GM18909 (cell line): ENCODE measurements at regions not wholly inside any gene's neighbourhood (a gene's known extent, or its start where the extent isn't known, plus 50 kb on each side); places are given as distances from the start of the nearest gene placed in this dataset.
"Not testable (repeated sequence)": the region's sequence is repeated elsewhere in the genome, so short reads cannot be mapped to it uniquely, and the experiment has no call there.

Source experiments
- ATAC-seq: cut with Tn5 transposase; IDR thresholded peaks from one replicate; pipeline ENCODE4 v1.9.1; 2021; ENCODE audit warnings: mild to moderate bottlenecking; ENCODE audit not compliant: unreplicated experiment, poor library complexity

GRCh38 chr4:159542296-159542695 lies 439.4 kb downstream of the RAPGEF2 start:
- no peak for ATAC-seq

- no peak for ATAC-seq
Observed at GRCh38 chr4:159543831-159544230, 441.0 kb downstream of the RAPGEF2 start.

GRCh38 chr4:159545556-159545955 lies 442.7 kb downstream of the RAPGEF2 start:
- no peak for ATAC-seq

GRCh38 chr4:159547645-159548308 lies 444.9 kb downstream of the RAPGEF2 start:
- ATAC-seq, result no peak

- no peak for ATAC-seq
Observed at GRCh38 chr4:159549098-159549518, 446.2 kb downstream of the RAPGEF2 start.

- ATAC-seq, result no peak
Observed at GRCh38 chr4:159551281-159551680, 448.4 kb downstream of the RAPGEF2 start.

GRCh38 chr4:159552979-159553768 lies 450.3 kb downstream of the RAPGEF2 start:
- no peak for ATAC-seq

GRCh38 chr4:159555873-159556272 lies 453.0 kb downstream of the RAPGEF2 start:
- no peak for ATAC-seq

GRCh38 chr4:159562366-159562765 lies 459.5 kb downstream of the RAPGEF2 start:
- ATAC-seq, result no peak

GRCh38 chr4:159563257-159563656 lies 460.4 kb downstream of the RAPGEF2 start:
- no peak for ATAC-seq

GRCh38 chr4:159564615-159565014 lies 461.7 kb downstream of the RAPGEF2 start:
- no peak for ATAC-seq

GRCh38 chr4:159566786-159567185 lies 463.9 kb downstream of the RAPGEF2 start:
- ATAC-seq, result no peak

- ATAC-seq, result no peak
Observed at GRCh38 chr4:159577241-159577640, 474.4 kb downstream of the RAPGEF2 start.

GRCh38 chr4:159582685-159583084 lies 479.8 kb downstream of the RAPGEF2 start:
- ATAC-seq, result no peak

GRCh38 chr4:159592898-159593556 lies 490.1 kb downstream of the RAPGEF2 start:
- no peak for ATAC-seq

- ATAC-seq, result no peak
Observed at GRCh38 chr4:159593681-159594080, 490.8 kb downstream of the RAPGEF2 start.

GRCh38 chr4:159594576-159594975 lies 491.7 kb downstream of the RAPGEF2 start:
- ATAC-seq, result no peak

GRCh38 chr4:159595101-159595500 lies 492.2 kb downstream of the RAPGEF2 start:
- not testable (repeated sequence) for ATAC-seq

GRCh38 chr4:159598602-159599001 lies 495.7 kb downstream of the RAPGEF2 start:
- no peak for ATAC-seq

- ATAC-seq, result no peak
Observed at GRCh38 chr4:159600061-159600460, 497.2 kb downstream of the RAPGEF2 start.

- ATAC-seq, result no peak
Observed at GRCh38 chr4:159604781-159605180, 501.9 kb downstream of the RAPGEF2 start.
